Endodermal cell (in vitro differentiated cells): ENCODE measurements at regions not wholly inside any gene's neighbourhood (a gene's known extent, or its start where the extent isn't known, plus 50 kb on each side); places are given as distances from the start of the nearest gene placed in this dataset.

ENCODE experiments used
- DNase-seq: peaks from one replicate; pipeline ENCODE4 v3.0.0-alpha.2; 2017
- H3K27ac ChIP-seq: 2 replicates; pipeline ENCODE4 v1.5.1; 2013; ENCODE audit warnings: mild to moderate bottlenecking, low read depth, low read length, moderate library complexity
- H3K27me3 ChIP-seq: 2 replicates; pipeline ENCODE4 v1.6.1; 2013; ENCODE audit warnings: mild to moderate bottlenecking, low read length, moderate library complexity; ENCODE audit not compliant: insufficient read depth, control insufficient read depth, poor library complexity, severe bottlenecking
- H3K36me3 ChIP-seq: 2 replicates; pipeline ENCODE4 v1.7.0; 2013; ENCODE audit warnings: mild to moderate bottlenecking, low read length, moderate library complexity; ENCODE audit not compliant: control insufficient read depth, insufficient read depth
- H3K4me1 ChIP-seq: one replicate; pipeline ENCODE4 v1.7.0; 2013; ENCODE audit warnings: low read length; ENCODE audit not compliant: control insufficient read depth, insufficient read depth
- H3K4me3 ChIP-seq: 2 replicates; pipeline ENCODE4 v1.5.1; 2013; ENCODE audit warnings: mild to moderate bottlenecking, low read length, moderate library complexity
- H3K9ac ChIP-seq: 2 replicates; pipeline ENCODE4 v1.6.1; 2013; ENCODE audit warnings: mild to moderate bottlenecking, low read length, moderate library complexity; ENCODE audit not compliant: poor library complexity, severe bottlenecking; ENCODE audit errors: extremely low read depth
- H3K9me3 ChIP-seq: 2 replicates; pipeline ENCODE4 v1.6.1; 2013; ENCODE audit warnings: mild to moderate bottlenecking, low read length, moderate library complexity; ENCODE audit not compliant: control insufficient read depth
- H3K27ac Mint-ChIP-seq: 2 replicates; pipeline ENCODE4 v1.8.0; 2020; ENCODE audit warnings: mixed read lengths
- H3K27me3 Mint-ChIP-seq: 2 replicates; pipeline ENCODE4 v1.8.0; 2021; ENCODE audit warnings: mild to moderate bottlenecking, mixed read lengths; ENCODE audit not compliant: insufficient read depth
- H3K36me3 Mint-ChIP-seq: 2 replicates; pipeline ENCODE4 v1.8.0; 2020; ENCODE audit warnings: low read depth, mixed read lengths
- H3K4me1 Mint-ChIP-seq: 2 replicates; pipeline ENCODE4 v1.8.0; 2020; ENCODE audit warnings: mixed read lengths
- H3K4me3 Mint-ChIP-seq: 2 replicates; pipeline ENCODE4 v1.8.0; 2020; ENCODE audit warnings: mild to moderate bottlenecking, moderate library complexity, mixed read lengths
- H3K9me3 Mint-ChIP-seq: 2 replicates; pipeline ENCODE4 v1.8.0; 2020; ENCODE audit warnings: mild to moderate bottlenecking, mixed read lengths
- CTCF ChIP-seq: fragments of 200-600 bp; sonication (generic); conservative IDR thresholded peaks from 2 replicates; pipeline ENCODE4 v1.5.0; 2021; ENCODE audit warnings: antibody characterized with exemption, mild to moderate bottlenecking
- WGBS, 2 experiments: methylation state at CpG; one replicate each; pipeline versions ENCODE4 v1.1.5 to v1.1.7; 2013; ENCODE audit warnings: missing lambda C conversion rate in 2 of 2, mixed read lengths in 1 of 2; ENCODE audit not compliant: insufficient coverage in 1 of 2, insufficient read length in 1 of 2; 5-methylcytosine and 5-hydroxymethylcytosine counted together

- no peaks in the 10 kb centered on the region for H3K4me1 Mint-ChIP-seq
- WGBS, 2 experiments: 79 to 82% methylated on average over 2 of the region's 2 CpGs
These were observed 368.1 kb downstream of the DTWD2 start for GRCh38 chr5:118620233-118620632.

GRCh38 chr5:118619823-118620222 is 368.5 kb downstream of the DTWD2 start:
- Mint-ChIP-seq H3K4me1 (no peaks in the 10 kb centered on the region), H3K27ac (no peak overlapping the region), H3K4me3 (no peak overlapping the region), H3K9me3 (no peaks in the 10 kb centered on the region), H3K27me3 (no peaks in the 10 kb centered on the region), H3K36me3 (no peaks in the 10 kb centered on the region)
- no peaks in the 10 kb centered on the region for H3K27me3 ChIP-seq
- no peak overlapping the region for H3K27ac ChIP-seq
- WGBS, 2 experiments: 70 to 82% methylated on average over 2 to 3 of the region's 3 CpGs
- no peaks in the 10 kb centered on the region for H3K4me1 ChIP-seq
- H3K9ac ChIP-seq: no peak overlapping the region
- TF ChIP-seq CTCF: no peak
- no peak for DNase-seq
- H3K36me3 ChIP-seq: no peaks in the 10 kb centered on the region
- H3K4me3 ChIP-seq: no peak overlapping the region
- H3K9me3 ChIP-seq: no peaks in the 10 kb centered on the region

More at GRCh38 chr5:118620233-118620632, 368.1 kb downstream of the DTWD2 start:
- no peaks in the 10 kb centered on the region for H3K36me3 Mint-ChIP-seq
- H3K27ac Mint-ChIP-seq: no peak overlapping the region
- Histone ChIP-seq H3K27ac (no peak overlapping the region), H3K9me3 (no peaks in the 10 kb centered on the region), H3K9ac (no peak overlapping the region), H3K4me1 (no peaks in the 10 kb centered on the region), H3K4me3 (no peak overlapping the region), H3K36me3 (no peaks in the 10 kb centered on the region), H3K27me3 (no peaks in the 10 kb centered on the region)
- no peaks in the 10 kb centered on the region for H3K9me3 Mint-ChIP-seq
- TF ChIP-seq CTCF: no peak
- H3K27me3 Mint-ChIP-seq: no peaks in the 10 kb centered on the region
- H3K4me3 Mint-ChIP-seq: no peak overlapping the region
- DNase-seq: no peak

- 50% methylated on average over 2 of the region's 2 CpGs for WGBS, 2 experiments
- no peaks in the 10 kb centered on the region for H3K36me3 Mint-ChIP-seq
These were observed 372.1 kb downstream of the DTWD2 start for GRCh38 chr5:118616281-118616680.

More at GRCh38 chr5:118616281-118616680, 372.1 kb downstream of the DTWD2 start:
- Histone ChIP-seq H3K9ac (no peak overlapping the region), H3K4me3 (no peak overlapping the region), H3K27ac (no peak overlapping the region), H3K36me3 (no peaks in the 10 kb centered on the region), H3K4me1 (no peaks in the 10 kb centered on the region), H3K27me3 (no peaks in the 10 kb centered on the region), H3K9me3 (no peaks in the 10 kb centered on the region)
- no peak overlapping the region for H3K27ac Mint-ChIP-seq
- H3K4me3 Mint-ChIP-seq: no peak overlapping the region
- no peaks in the 10 kb centered on the region for H3K27me3 Mint-ChIP-seq
- H3K4me1 Mint-ChIP-seq: no peaks in the 10 kb centered on the region
- no peaks in the 10 kb centered on the region for H3K9me3 Mint-ChIP-seq
- no peak for DNase-seq
- no peak for TF ChIP-seq CTCF
